MM.1S (cell line): ENCODE measurements at regions not wholly inside any gene's neighbourhood (a gene's known extent, or its start where the extent isn't known, plus 50 kb on each side); places are given as distances from the start of the nearest gene placed in this dataset.

ENCODE experiments used
- DNase-seq: peaks from one replicate; pipeline ENCODE4 v3.0.0-alpha.2; 2015
- H2AFZ ChIP-seq: fragments of 300-600 bp; sonication (generic); 2 replicates; pipeline ENCODE4 v1.6.0; 2016; ENCODE audit warnings: antibody characterized with exemption, low read length
- H3F3A ChIP-seq: fragments of 300-600 bp; sonication (generic); 2 replicates; pipeline ENCODE4 v1.6.1; 2016; ENCODE audit warnings: mild to moderate bottlenecking, antibody characterized with exemption, low read length, moderate library complexity, mixed read lengths; ENCODE audit not compliant: insufficient read depth
- H3K27ac ChIP-seq: fragments of 300-600 bp; sonication (generic); 2 replicates; pipeline ENCODE4 v1.5.1; 2016; ENCODE audit warnings: mild to moderate bottlenecking, low read length
- H3K27me3 ChIP-seq: fragments of 300-600 bp; sonication (generic); replicated peaks from 2 replicates; pipeline ENCODE4 v1.6.0; 2016; ENCODE audit warnings: low read length; ENCODE audit not compliant: insufficient read depth
- H3K36me3 ChIP-seq: fragments of 300-600 bp; sonication (generic); replicated peaks from 2 replicates; pipeline ENCODE4 v1.6.1; 2016; ENCODE audit warnings: mild to moderate bottlenecking, low read length, mixed read lengths; ENCODE audit not compliant: insufficient read depth
- H3K4me1 ChIP-seq: fragments of 300-600 bp; sonication (generic); 2 replicates; pipeline ENCODE4 v1.6.1; 2016; ENCODE audit warnings: low read length, mixed read lengths
- H3K4me2 ChIP-seq: fragments of 300-600 bp; sonication (generic); 2 replicates; pipeline ENCODE4 v1.6.0; 2016; ENCODE audit warnings: low read depth, low read length
- H3K4me3 ChIP-seq: fragments of 300-600 bp; sonication (generic); 2 replicates; pipeline ENCODE4 v1.5.1; 2016; ENCODE audit warnings: low read length, mixed read lengths
- H3K79me2 ChIP-seq: fragments of 300-600 bp; sonication (generic); 2 replicates; pipeline ENCODE4 v1.6.1; 2016; ENCODE audit warnings: mixed run types, low read length, mixed read lengths
- H3K9ac ChIP-seq: fragments of 300-600 bp; sonication (generic); 2 replicates; pipeline ENCODE4 v1.6.1; 2016; ENCODE audit warnings: low read length, mixed read lengths
- H3K9me2 ChIP-seq: fragments of 300-600 bp; sonication (generic); replicated peaks from 2 replicates; pipeline ENCODE4 v1.6.1; 2016; ENCODE audit warnings: mild to moderate bottlenecking, low read length, mixed read lengths; ENCODE audit not compliant: insufficient read depth
- H3K9me3 ChIP-seq: fragments of 300-600 bp; sonication (generic); replicated peaks from 2 replicates; pipeline ENCODE4 v1.6.1; 2016; ENCODE audit warnings: mild to moderate bottlenecking, low read length, mixed read lengths; ENCODE audit not compliant: insufficient read depth
- H4K20me1 ChIP-seq: fragments of 300-600 bp; sonication (generic); 2 replicates; pipeline ENCODE4 v1.6.1; 2016; ENCODE audit warnings: mild to moderate bottlenecking, low read length, moderate library complexity, mixed read lengths; ENCODE audit not compliant: insufficient read depth
- CTCF ChIP-seq: fragments of 300-600 bp; sonication (generic); IDR thresholded peaks from 2 replicates; pipeline ENCODE4 v1.5.1; 2016; ENCODE audit warnings: antibody characterized with exemption, low read length, mixed read lengths
- EZH2 ChIP-seq: fragments of 300-600 bp; sonication (generic); optimal IDR thresholded peaks from 2 replicates; pipeline ENCODE3; 2017; ENCODE audit warnings: low read depth, mild to moderate bottlenecking, antibody characterized with exemption, low read length, mixed read lengths
- EZH2phosphoT487 ChIP-seq: fragments of 300-600 bp; sonication (generic); IDR thresholded peaks from 2 replicates; pipeline ENCODE4 v1.6.1; 2018; ENCODE audit warnings: antibody characterized with exemption, low read length

GRCh38 chr1:191857600-191857999 is 300.7 kb upstream of the RGS18 start:
- no peak overlapping the region for H2AFZ ChIP-seq
- H3K27ac ChIP-seq, result no peak overlapping the region
- DNase-seq, result no peak
- H3K4me3 ChIP-seq, result no peak overlapping the region
- no peaks in the 10 kb centered on the region for H4K20me1 ChIP-seq
- H3K9me3 ChIP-seq, result no peaks in the 10 kb centered on the region
- TF ChIP-seq EZH2, result no peak
- TF ChIP-seq CTCF, result no peak
- no peak for TF ChIP-seq EZH2phosphoT487
- no peaks in the 10 kb centered on the region for H3K4me1 ChIP-seq
- H3F3A ChIP-seq, result no peaks in the 10 kb centered on the region
- H3K27me3 ChIP-seq, result no peaks in the 10 kb centered on the region
- H3K4me2 ChIP-seq, result no peak overlapping the region
- no peaks in the 10 kb centered on the region for H3K36me3 ChIP-seq
- no peaks in the 10 kb centered on the region for H3K79me2 ChIP-seq
- H3K9ac ChIP-seq, result no peak overlapping the region
- no peaks in the 10 kb centered on the region for H3K9me2 ChIP-seq

DNA sequence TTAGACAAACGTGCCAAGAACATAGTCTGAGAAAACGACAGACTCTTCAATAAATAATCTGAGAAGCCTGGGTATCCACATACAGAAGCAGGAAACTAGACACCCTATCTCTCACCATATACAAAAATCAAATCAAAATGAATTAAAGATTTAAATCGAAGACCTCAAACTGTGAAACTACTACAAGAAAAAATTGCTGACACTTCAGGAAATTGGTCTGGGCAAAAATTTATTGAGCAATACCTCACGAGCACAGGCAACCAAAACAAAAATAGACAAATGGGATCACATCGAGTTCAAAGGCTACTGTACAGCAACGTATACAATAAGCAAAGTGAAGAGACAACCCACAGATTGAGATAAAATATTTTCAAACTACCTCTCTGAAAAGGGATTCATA is 292.8 kb upstream of the RGS18 start:
- Histone ChIP-seq H3K9ac (no peak overlapping the region), H3K4me3 (no peak overlapping the region), H3K79me2 (no peaks in the 10 kb centered on the region), H4K20me1 (no peaks in the 10 kb centered on the region), H3K9me2 (no peaks in the 10 kb centered on the region), H3K27me3 (no peaks in the 10 kb centered on the region), H3K27ac (no peak overlapping the region), H3K4me1 (0 out of 2 replicates have a peak, but pooled peaks cover 6% of the 10 kb centered on the region), H3K4me2 (no peak overlapping the region), H3F3A (no peaks in the 10 kb centered on the region), H3K36me3 (no peaks in the 10 kb centered on the region), H3K9me3 (no peaks in the 10 kb centered on the region), H2AFZ (no peak overlapping the region)
- no peak for DNase-seq
- TF ChIP-seq CTCF (no peak), EZH2phosphoT487 (no peak), EZH2 (no peak)

- H2AFZ ChIP-seq, result no peak overlapping the region
- H3K9me3 ChIP-seq, result no peaks in the 10 kb centered on the region
- H3F3A ChIP-seq, result no peaks in the 10 kb centered on the region
- no peaks in the 10 kb centered on the region for H3K79me2 ChIP-seq
- no peaks in the 10 kb centered on the region for H4K20me1 ChIP-seq
- no peak overlapping the region for H3K4me2 ChIP-seq
- H3K9me2 ChIP-seq, result no peaks in the 10 kb centered on the region
- no peaks in the 10 kb centered on the region for H3K27me3 ChIP-seq
- H3K9ac ChIP-seq, result no peak overlapping the region
- no peak for DNase-seq
- no peaks in the 10 kb centered on the region for H3K36me3 ChIP-seq
- no peak overlapping the region for H3K4me3 ChIP-seq
- no peak for TF ChIP-seq EZH2phosphoT487
- no peak for TF ChIP-seq CTCF
- no peak for TF ChIP-seq EZH2
- 0 out of 2 replicates have a peak, but pooled peaks cover 6% of the 10 kb centered on the region for H3K4me1 ChIP-seq
- no peak overlapping the region for H3K27ac ChIP-seq
These were observed 292.1 kb upstream of the RGS18 start for GRCh38 chr1:191866155-191866554.
